ENCODE measurements at regions not wholly inside any gene's neighbourhood (a gene's known extent, or its start where the extent isn't known, plus 50 kb on each side); places are given as distances from the start of the nearest gene placed in this dataset.
A peak's percentile ranks its signal among the peaks of the same experiment; 100 is the strongest.

GRCh38 chr4:31662951-31663350 is 942.8 kb downstream of the PCDH7 start:
- Histone ChIP-seq H3K79me2 (ENCODE audit: insufficient read depth, low read length) (no peaks in the 10 kb centered on the region), H2AFZ (ENCODE audit: low read length) (no peak overlapping the region), H3K9me3 (ENCODE audit: low read length) (no peaks in the 10 kb centered on the region), H3K4me3 (ENCODE audit: low read depth, low read length, poor library complexity, severe bottlenecking) (no peak overlapping the region), H3K27ac (ENCODE audit: low read depth, low read length, poor library complexity, severe bottlenecking) (no peak overlapping the region), H3K9ac (ENCODE audit: low read length) (no peak overlapping the region), H3F3A (ENCODE audit: insufficient read depth, low read length) (no peaks in the 10 kb centered on the region), H3K4me2 (ENCODE audit: low read length) (no peak overlapping the region), H3K27me3 (ENCODE audit: insufficient read depth, low read length) (no peaks in the 10 kb centered on the region), H3K9me2 (ENCODE audit: low read depth, low read length) (no peaks in the 10 kb centered on the region), H3K4me1 (ENCODE audit: insufficient read depth, low read length, severe bottlenecking) (no peaks in the 10 kb centered on the region), H4K20me1 (ENCODE audit: insufficient read depth, low read length) (no peaks in the 10 kb centered on the region), H3K36me3 (ENCODE audit: insufficient read depth, low read length) (no peaks in the 10 kb centered on the region)
- TF ChIP-seq EZH2 (IDR thresholded peaks at IDR 0.05; ENCODE audit: borderline replicate concordance, low read length) (no peak), CTCF (IDR thresholded peaks at IDR 0.05; ENCODE audit: low read length) (no peak)

GRCh38 chr4:31667686-31668085 is 947.5 kb downstream of the PCDH7 start:
- Histone ChIP-seq H3F3A (ENCODE audit: insufficient read depth, low read length) (no peaks in the 10 kb centered on the region), H2AFZ (ENCODE audit: low read length) (no peak overlapping the region), H3K4me2 (ENCODE audit: low read length) (no peak overlapping the region), H3K4me3 (ENCODE audit: low read depth, low read length, poor library complexity, severe bottlenecking) (no peak overlapping the region), H3K9me2 (ENCODE audit: low read depth, low read length) (no peaks in the 10 kb centered on the region), H3K27me3 (ENCODE audit: insufficient read depth, low read length) (no peaks in the 10 kb centered on the region), H3K79me2 (ENCODE audit: insufficient read depth, low read length) (no peaks in the 10 kb centered on the region), H3K27ac (ENCODE audit: low read depth, low read length, poor library complexity, severe bottlenecking) (no peak overlapping the region), H3K4me1 (ENCODE audit: insufficient read depth, low read length, severe bottlenecking) (no peaks in the 10 kb centered on the region), H3K9me3 (ENCODE audit: low read length) (no peaks in the 10 kb centered on the region), H4K20me1 (ENCODE audit: insufficient read depth, low read length) (no peaks in the 10 kb centered on the region), H3K36me3 (ENCODE audit: insufficient read depth, low read length) (no peaks in the 10 kb centered on the region), H3K9ac (ENCODE audit: low read length) (no peak overlapping the region)
- TF ChIP-seq CTCF (IDR thresholded peaks at IDR 0.05; ENCODE audit: low read length) (no peak), EZH2 (IDR thresholded peaks at IDR 0.05; ENCODE audit: borderline replicate concordance, low read length) (no peak)

DNA sequence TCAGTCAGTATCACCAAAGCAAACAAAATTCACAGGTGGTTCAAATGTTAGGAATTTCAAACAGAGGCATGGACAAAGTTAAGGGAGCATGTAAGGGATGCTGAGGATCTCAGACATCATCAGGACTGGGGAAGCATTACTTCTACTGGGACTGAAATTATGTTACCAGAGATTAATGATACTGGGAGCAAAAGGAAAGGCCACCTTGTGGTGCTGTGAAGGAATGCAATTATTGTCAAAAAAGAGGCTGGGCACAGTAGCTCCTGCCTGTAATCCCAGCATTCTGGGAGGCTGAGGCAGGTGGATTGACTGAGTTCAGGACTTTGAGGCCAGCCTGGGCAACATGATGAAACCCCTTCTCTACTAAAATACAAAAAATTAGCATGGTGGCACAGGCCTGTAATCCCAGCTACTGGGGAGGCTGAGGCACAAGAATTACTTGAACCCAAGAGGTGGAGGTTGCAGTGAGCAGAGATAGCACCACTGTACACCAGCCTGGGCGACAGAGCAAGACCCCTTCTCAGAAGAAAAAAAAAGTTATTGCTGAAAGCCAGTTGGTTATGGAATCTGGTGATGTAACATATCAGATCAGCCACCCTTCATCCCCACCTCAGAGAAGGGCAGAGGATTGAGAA is 954.3 kb downstream of the PCDH7 start:
- H4K20me1 ChIP-seq (ENCODE audit: insufficient read depth, low read length): no peaks in the 10 kb centered on the region
- no peak overlapping the region for H2AFZ ChIP-seq (ENCODE audit: low read length)
- no peak overlapping the region for H3K27ac ChIP-seq (ENCODE audit: low read depth, low read length, poor library complexity, severe bottlenecking)
- no peaks in the 10 kb centered on the region for H3K9me2 ChIP-seq (ENCODE audit: low read depth, low read length)
- H3K4me2 ChIP-seq (ENCODE audit: low read length): no peak overlapping the region
- no peak overlapping the region for H3K4me3 ChIP-seq (ENCODE audit: low read depth, low read length, poor library complexity, severe bottlenecking)
- no peaks in the 10 kb centered on the region for H3K79me2 ChIP-seq (ENCODE audit: insufficient read depth, low read length)
- no peaks in the 10 kb centered on the region for H3K27me3 ChIP-seq (ENCODE audit: insufficient read depth, low read length)
- H3K36me3 ChIP-seq (ENCODE audit: insufficient read depth, low read length): no peaks in the 10 kb centered on the region
- H3K9me3 ChIP-seq (ENCODE audit: low read length): no peaks in the 10 kb centered on the region
- TF ChIP-seq CTCF (IDR thresholded peaks at IDR 0.05; ENCODE audit: low read length) (peak; percentile 38), EZH2 (IDR thresholded peaks at IDR 0.05; ENCODE audit: borderline replicate concordance, low read length) (no peak)
- H3F3A ChIP-seq (ENCODE audit: insufficient read depth, low read length): no peaks in the 10 kb centered on the region
- H3K9ac ChIP-seq (ENCODE audit: low read length): no peak overlapping the region
- H3K4me1 ChIP-seq (ENCODE audit: insufficient read depth, low read length, severe bottlenecking): no peaks in the 10 kb centered on the region

All from OCI-LY1 (cell line).